Mammary epithelial cell (primary cell): ENCODE measurements at regions not wholly inside any gene's neighbourhood (a gene's known extent, or its start where the extent isn't known, plus 50 kb on each side); places are given as distances from the start of the nearest gene placed in this dataset.

ENCODE experiments used
- EZH2 ChIP-seq: IDR thresholded peaks from 2 replicates; pipeline ENCODE4 v1.6.1; 2012; ENCODE audit warnings: low read length, inconsistent platforms, borderline replicate concordance
- TF ChIP-seq, protein P1 (sequence below), 2 donors: IDR thresholded peaks in 1 of 2; conservative IDR thresholded peaks in 1 of 2; 2 replicates each; pipeline ENCODE4 v1.5.1; 2011 to 2012; ENCODE audit warnings: inconsistent platforms in 2 of 2, low read length in 2 of 2, mild to moderate bottlenecking in 2 of 2, control low read depth in 1 of 2, low read depth in 1 of 2; ENCODE audit not compliant: insufficient read depth in 1 of 2; ENCODE audit errors: extremely low read depth in 1 of 2

DNA sequence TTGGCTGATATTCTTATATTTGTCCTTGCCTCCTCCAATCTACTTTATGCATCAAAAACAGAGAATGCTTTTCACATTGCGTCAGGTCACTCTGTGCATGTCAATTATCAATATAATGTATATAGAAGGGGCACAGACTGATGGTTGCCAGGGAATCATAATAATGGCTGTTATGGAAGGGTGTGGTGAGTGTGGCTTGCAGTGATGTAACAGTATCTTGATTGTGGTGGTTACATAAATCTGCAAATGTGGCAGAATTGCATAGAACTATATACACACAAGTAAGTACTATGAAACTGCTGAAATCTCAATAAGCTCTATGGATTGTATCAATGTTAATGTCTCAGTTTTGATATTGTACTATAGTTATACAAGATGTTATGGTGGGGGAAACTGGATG lies 228.6 kb downstream of the TJP1 start:
- TF ChIP-seq, protein P1, sequence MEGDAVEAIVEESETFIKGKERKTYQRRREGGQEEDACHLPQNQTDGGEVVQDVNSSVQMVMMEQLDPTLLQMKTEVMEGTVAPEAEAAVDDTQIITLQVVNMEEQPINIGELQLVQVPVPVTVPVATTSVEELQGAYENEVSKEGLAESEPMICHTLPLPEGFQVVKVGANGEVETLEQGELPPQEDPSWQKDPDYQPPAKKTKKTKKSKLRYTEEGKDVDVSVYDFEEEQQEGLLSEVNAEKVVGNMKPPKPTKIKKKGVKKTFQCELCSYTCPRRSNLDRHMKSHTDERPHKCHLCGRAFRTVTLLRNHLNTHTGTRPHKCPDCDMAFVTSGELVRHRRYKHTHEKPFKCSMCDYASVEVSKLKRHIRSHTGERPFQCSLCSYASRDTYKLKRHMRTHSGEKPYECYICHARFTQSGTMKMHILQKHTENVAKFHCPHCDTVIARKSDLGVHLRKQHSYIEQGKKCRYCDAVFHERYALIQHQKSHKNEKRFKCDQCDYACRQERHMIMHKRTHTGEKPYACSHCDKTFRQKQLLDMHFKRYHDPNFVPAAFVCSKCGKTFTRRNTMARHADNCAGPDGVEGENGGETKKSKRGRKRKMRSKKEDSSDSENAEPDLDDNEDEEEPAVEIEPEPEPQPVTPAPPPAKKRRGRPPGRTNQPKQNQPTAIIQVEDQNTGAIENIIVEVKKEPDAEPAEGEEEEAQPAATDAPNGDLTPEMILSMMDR (conservative IDR thresholded peaks at IDR 0.05 in 1 of 2, IDR thresholded peaks at IDR 0.05 in 1 of 2; ENCODE audit: extremely low read depth in 1 of 2, insufficient read depth in 1 of 2, low read depth in 1 of 2, low read length in 2 of 2) = no peak
- no peak for TF ChIP-seq EZH2
